IMR-90 (cell line): ENCODE measurements at regions not wholly inside any gene's neighbourhood (a gene's known extent, or its start where the extent isn't known, plus 50 kb on each side); places are given as distances from the start of the nearest gene placed in this dataset.

ENCODE experiments used
- ATAC-seq: fragments of 200-7000 bp; cut with Tn5 transposase; 2 replicates; pipeline ENCODE4 v1.9.1; 2020; ENCODE audit warnings: low read depth, mild to moderate bottlenecking, moderate library complexity
- BruUV-seq: library from RNA; stranded (reverse); fragments of 400-500 nt; replicated peaks from 2 replicates; lab custom pipeline; 2021; lab: Mats Ljungman, UMichigan
- CTCF ChIA-PET: fragments of 300-600 bp; formaldehyde crosslinking; extraction: SDS; loops from one replicate; lab custom pipeline; 2021; ENCODE audit warnings: antibody characterized with exemption; lab: Yijun Ruan, JAX
- POLR2A ChIA-PET: fragments of 300-600 bp; sonication (Branson Sonifier 250); formaldehyde crosslinking; loops from one replicate; lab custom pipeline; 2022; ENCODE audit warnings: antibody characterized with exemption; ENCODE audit not compliant: unreplicated experiment; lab: Charles Lee
- DNase-seq: peaks from one replicate; pipeline ENCODE4 v3.0.0; 2013
- H2AFZ ChIP-seq: replicated peaks from 2 replicates; pipeline ENCODE3; 2013; ENCODE audit warnings: low read length, mild to moderate bottlenecking; ENCODE audit not compliant: poor library complexity
- H2AK5ac ChIP-seq: 2 replicates; pipeline ENCODE4 v1.6.1; 2013; ENCODE audit warnings: low read depth, low read length, inconsistent platforms
- H2AK9ac ChIP-seq: replicated peaks from 2 replicates; pipeline ENCODE3; 2013; ENCODE audit warnings: mild to moderate bottlenecking, low read depth, low read length, moderate library complexity; ENCODE audit not compliant: poor library complexity
- H2BK120ac ChIP-seq: 2 replicates; pipeline ENCODE4 v1.6.1; 2013; ENCODE audit warnings: low read depth, low read length, inconsistent platforms
- H2BK15ac ChIP-seq: 3 replicates; pipeline ENCODE4 v1.6.1; 2013; ENCODE audit warnings: low read depth, low read length, inconsistent platforms
- H2BK20ac ChIP-seq: 2 replicates; pipeline ENCODE4 v1.6.1; 2013; ENCODE audit warnings: low read depth, mild to moderate bottlenecking, inconsistent platforms, low read length, moderate library complexity
- H2BK5ac ChIP-seq: 2 replicates; pipeline ENCODE4 v1.6.1; 2013; ENCODE audit warnings: mild to moderate bottlenecking, low read depth, low read length, inconsistent platforms; ENCODE audit not compliant: poor library complexity, severe bottlenecking
- H3K14ac ChIP-seq: replicated peaks from 2 replicates; pipeline ENCODE4 v1.6.1; 2013; ENCODE audit warnings: low read depth, low read length, inconsistent platforms
- H3K18ac ChIP-seq: 2 replicates; pipeline ENCODE4 v1.6.1; 2013; ENCODE audit warnings: low read depth, low read length, control low read depth
- H3K23ac ChIP-seq: 2 replicates; pipeline ENCODE4 v1.6.1; 2013; ENCODE audit warnings: low read depth, low read length, inconsistent platforms
- H3K27ac ChIP-seq: 2 replicates; pipeline ENCODE4 v1.5.1; 2013; ENCODE audit warnings: mild to moderate bottlenecking, control low read depth, low read length; ENCODE audit not compliant: insufficient read depth
- H3K27me3 ChIP-seq: 2 replicates; pipeline ENCODE4 v1.6.1; 2013; ENCODE audit warnings: low read length; ENCODE audit not compliant: control insufficient read depth, insufficient read depth
- H3K36me3 ChIP-seq: 2 replicates; pipeline ENCODE4 v1.6.1; 2013; ENCODE audit warnings: low read length, mixed read lengths; ENCODE audit not compliant: control insufficient read depth, insufficient read depth
- H3K4ac ChIP-seq: 2 replicates; pipeline ENCODE4 v1.6.1; 2013; ENCODE audit warnings: low read depth, low read length, inconsistent platforms
- H3K4me1 ChIP-seq: 2 replicates; pipeline ENCODE4 v1.6.1; 2013; ENCODE audit warnings: low read length, mixed read lengths; ENCODE audit not compliant: control insufficient read depth, insufficient read depth
- H3K4me2 ChIP-seq: 2 replicates; pipeline ENCODE4 v1.6.1; 2013; ENCODE audit warnings: low read depth, mild to moderate bottlenecking, control low read depth, low read length, moderate library complexity
- H3K4me3 ChIP-seq: 2 replicates; pipeline ENCODE4 v1.5.1; 2013; ENCODE audit warnings: low read depth, mild to moderate bottlenecking, control low read depth, low read length, moderate library complexity; ENCODE audit not compliant: insufficient read depth
- H3K56ac ChIP-seq: 2 replicates; pipeline ENCODE4 v1.6.1; 2013; ENCODE audit warnings: low read length, inconsistent platforms; ENCODE audit not compliant: insufficient read depth; ENCODE audit errors: extremely low read depth
- H3K79me1 ChIP-seq, 2 experiments: 2 replicates each; pipeline ENCODE4 v1.6.1; 2013; ENCODE audit warnings: low read length in 2 of 2, inconsistent platforms in 1 of 2, low read depth in 1 of 2
- H3K9ac ChIP-seq: 2 replicates; pipeline ENCODE4 v1.6.1; 2013; ENCODE audit warnings: low read depth, low read length, control low read depth
- H3K9me1 ChIP-seq: 2 replicates; pipeline ENCODE4 v1.6.1; 2013; ENCODE audit warnings: low read length, inconsistent platforms; ENCODE audit not compliant: insufficient read depth
- H3K9me3 ChIP-seq: 2 replicates; pipeline ENCODE4 v1.6.1; 2013; ENCODE audit warnings: low read length; ENCODE audit not compliant: control insufficient read depth, insufficient read depth
- H4K20me1 ChIP-seq: 2 replicates; pipeline ENCODE4 v1.6.1; 2013; ENCODE audit warnings: low read length, inconsistent platforms; ENCODE audit not compliant: insufficient read depth
- H4K5ac ChIP-seq: 2 replicates; pipeline ENCODE4 v1.6.1; 2013; ENCODE audit warnings: mild to moderate bottlenecking, low read depth, low read length, control low read depth
- H4K8ac ChIP-seq, 2 experiments: 2 replicates each; pipeline ENCODE4 v1.6.1; 2013; ENCODE audit warnings: low read depth in 2 of 2, low read length in 2 of 2, control low read depth in 1 of 2, inconsistent platforms in 1 of 2
- H4K91ac ChIP-seq: 2 replicates; pipeline ENCODE4 v1.6.1; 2013; ENCODE audit warnings: low read depth, low read length, inconsistent platforms; ENCODE audit not compliant: insufficient read depth
- BHLHE40 ChIP-seq: fragments of 150-350 bp; IDR thresholded peaks from 2 replicates; pipeline ENCODE4 v1.6.1; 2016; ENCODE audit warnings: mild to moderate bottlenecking, low read depth, low read length
- CEBPB ChIP-seq: IDR thresholded peaks from 2 replicates; pipeline ENCODE4 v1.6.1; 2012; ENCODE audit warnings: low read depth, low read length, improper control_type of control experiment
- CHD1 ChIP-seq: IDR thresholded peaks from 2 replicates; pipeline ENCODE4 v1.6.1; 2012; ENCODE audit warnings: low read depth, low read length, improper control_type of control experiment
- FOS ChIP-seq: fragments of 150-350 bp; IDR thresholded peaks from 2 replicates; pipeline ENCODE4 v1.6.1; 2016; ENCODE audit warnings: low read depth, low read length
- MAFK ChIP-seq: IDR thresholded peaks from 2 replicates; pipeline ENCODE4 v1.6.1; 2012; ENCODE audit warnings: low read depth, low read length, improper control_type of control experiment
- MAZ ChIP-seq: IDR thresholded peaks from 2 replicates; pipeline ENCODE4 v1.6.1; 2012; ENCODE audit warnings: low read depth, mild to moderate bottlenecking, low read length, improper control_type of control experiment, moderate library complexity, borderline replicate concordance
- MXI1 ChIP-seq: IDR thresholded peaks from 2 replicates; pipeline ENCODE4 v1.6.1; 2012; ENCODE audit warnings: low read depth, mild to moderate bottlenecking, low read length, moderate library complexity, borderline replicate concordance
- NFE2L2 ChIP-seq: fragments of 150-350 bp; IDR thresholded peaks from 2 replicates; pipeline ENCODE4 v1.6.1; 2016; ENCODE audit warnings: low read depth, mild to moderate bottlenecking, low read length
- RCOR1 ChIP-seq: IDR thresholded peaks from 2 replicates; pipeline ENCODE4 v1.6.1; 2012; ENCODE audit warnings: mild to moderate bottlenecking, low read length, improper control_type of control experiment; ENCODE audit not compliant: insufficient replicate concordance
- RFX5 ChIP-seq: IDR thresholded peaks from 2 replicates; pipeline ENCODE4 v1.8.0; 2012; ENCODE audit warnings: low read depth, mild to moderate bottlenecking, low read length, moderate library complexity
- SMC3 ChIP-seq: fragments of 150-350 bp; IDR thresholded peaks from 2 replicates; pipeline ENCODE4 v1.6.1; 2016; ENCODE audit warnings: low read depth, mild to moderate bottlenecking, antibody characterized with exemption, low read length, moderate library complexity
- USF2 ChIP-seq: fragments of 150-350 bp; IDR thresholded peaks from 2 replicates; pipeline ENCODE4 v1.6.1; 2017; ENCODE audit warnings: mild to moderate bottlenecking, antibody characterized with exemption, low read length, low read depth
- WGBS, 2 experiments: methylation state at CpG; one replicate each; pipeline versions ENCODE4 v1.1.5 to v1.1.7; 2013; ENCODE audit warnings: missing lambda C conversion rate in 2 of 2; ENCODE audit not compliant: insufficient read length in 1 of 2; ENCODE audit errors: extremely low coverage in 2 of 2; 5-methylcytosine and 5-hydroxymethylcytosine counted together
- dilution Hi-C: fragments of 300-500 bp; cut with HindIII; formaldehyde crosslinking; loops from one replicate; pipeline ENCODE4 v1.14.3; 2018; ENCODE audit warnings: low sequenced_read_pairs; ENCODE audit not compliant: unreplicated experiment
- in situ Hi-C: fragments of 300-500 bp; cut with MboI; formaldehyde crosslinking; loops from 3 replicates; pipeline ENCODE4 v1.14.3; 2019; ENCODE audit warnings: low sequenced_read_pairs, inconsistent platforms, mixed read lengths
- intact Hi-C: fragments of 100-400 bp; cut with micrococcal nuclease; formaldehyde crosslinking; loops from 2 replicates; pipeline ENCODE4 v1.10.0; 2022
- TF ChIP-seq, protein P1 (sequence below): conservative IDR thresholded peaks from 2 replicates; pipeline ENCODE4 v1.5.1; 2012; ENCODE audit warnings: mild to moderate bottlenecking, low read depth, low read length, improper control_type of control experiment
- TF ChIP-seq, protein P2 (sequence below): fragments of 150-350 bp; IDR thresholded peaks from 2 replicates; pipeline ENCODE4 v1.6.1; 2016; ENCODE audit warnings: low read depth, mild to moderate bottlenecking, low read length, moderate library complexity, borderline replicate concordance

- Histone ChIP-seq H3K27me3 (no peaks in the 10 kb centered on the region), H4K5ac (no peak overlapping the region), H3K9me1 (no peaks in the 10 kb centered on the region), H2BK15ac (no peak overlapping the region), H3K14ac (no peak overlapping the region), H2AK5ac (no peak overlapping the region), H2BK20ac (no peak overlapping the region), H3K4me2 (no peak overlapping the region), H3K36me3 (no peaks in the 10 kb centered on the region), H3K9me3 (no peaks in the 10 kb centered on the region), H3K18ac (no peak overlapping the region), H4K8ac (no peak overlapping the region), H4K91ac (no peak overlapping the region), H2BK120ac (no peak overlapping the region), H3K9ac (no peak overlapping the region), H3K56ac (no peak overlapping the region), H2BK5ac (no peak overlapping the region), H3K4me3 (no peak overlapping the region), H3K79me1 (no peaks in the 10 kb centered on the region), H3K4me1 (no peaks in the 10 kb centered on the region), H3K4ac (no peak overlapping the region), H4K20me1 (no peaks in the 10 kb centered on the region), H3K27ac (no peak overlapping the region), H2AK9ac (no peak overlapping the region), H3K23ac (no peak overlapping the region), H2AFZ (no peak overlapping the region)
- TF ChIP-seq CHD1 (no peak), RCOR1 (no peak), NFE2L2 (no peak), FOS (no peak), BHLHE40 (no peak), MXI1 (no peak), CEBPB (no peak), SMC3 (no peak), RFX5 (no peak), MAZ (no peak), USF2 (no peak), MAFK (no peak)
- TF ChIP-seq, protein P1, sequence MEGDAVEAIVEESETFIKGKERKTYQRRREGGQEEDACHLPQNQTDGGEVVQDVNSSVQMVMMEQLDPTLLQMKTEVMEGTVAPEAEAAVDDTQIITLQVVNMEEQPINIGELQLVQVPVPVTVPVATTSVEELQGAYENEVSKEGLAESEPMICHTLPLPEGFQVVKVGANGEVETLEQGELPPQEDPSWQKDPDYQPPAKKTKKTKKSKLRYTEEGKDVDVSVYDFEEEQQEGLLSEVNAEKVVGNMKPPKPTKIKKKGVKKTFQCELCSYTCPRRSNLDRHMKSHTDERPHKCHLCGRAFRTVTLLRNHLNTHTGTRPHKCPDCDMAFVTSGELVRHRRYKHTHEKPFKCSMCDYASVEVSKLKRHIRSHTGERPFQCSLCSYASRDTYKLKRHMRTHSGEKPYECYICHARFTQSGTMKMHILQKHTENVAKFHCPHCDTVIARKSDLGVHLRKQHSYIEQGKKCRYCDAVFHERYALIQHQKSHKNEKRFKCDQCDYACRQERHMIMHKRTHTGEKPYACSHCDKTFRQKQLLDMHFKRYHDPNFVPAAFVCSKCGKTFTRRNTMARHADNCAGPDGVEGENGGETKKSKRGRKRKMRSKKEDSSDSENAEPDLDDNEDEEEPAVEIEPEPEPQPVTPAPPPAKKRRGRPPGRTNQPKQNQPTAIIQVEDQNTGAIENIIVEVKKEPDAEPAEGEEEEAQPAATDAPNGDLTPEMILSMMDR = no peak
- TF ChIP-seq, protein P2, sequence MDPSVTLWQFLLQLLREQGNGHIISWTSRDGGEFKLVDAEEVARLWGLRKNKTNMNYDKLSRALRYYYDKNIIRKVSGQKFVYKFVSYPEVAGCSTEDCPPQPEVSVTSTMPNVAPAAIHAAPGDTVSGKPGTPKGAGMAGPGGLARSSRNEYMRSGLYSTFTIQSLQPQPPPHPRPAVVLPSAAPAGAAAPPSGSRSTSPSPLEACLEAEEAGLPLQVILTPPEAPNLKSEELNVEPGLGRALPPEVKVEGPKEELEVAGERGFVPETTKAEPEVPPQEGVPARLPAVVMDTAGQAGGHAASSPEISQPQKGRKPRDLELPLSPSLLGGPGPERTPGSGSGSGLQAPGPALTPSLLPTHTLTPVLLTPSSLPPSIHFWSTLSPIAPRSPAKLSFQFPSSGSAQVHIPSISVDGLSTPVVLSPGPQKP = no peak
- dilution Hi-C loops (no loop called here), intact Hi-C loops (no loop called here), in situ Hi-C loops (no loop called here)
- no peak for DNase-seq
- WGBS, 2 experiments = no CpG with 5 or more reads among the region's 5 CpGs
- ChIA-PET CTCF (no interaction called here), POLR2A (no interaction called here)
- no peak for ATAC-seq
- BruUV-seq = no TSS peak
Observed at GRCh38 chr1:101741910-101742309, 254.8 kb downstream of the OLFM3 start.
